ENCODE measurements at regions not wholly inside any gene's neighbourhood (a gene's known extent, or its start where the extent isn't known, plus 50 kb on each side); places are given as distances from the start of the nearest gene placed in this dataset.

DNA sequence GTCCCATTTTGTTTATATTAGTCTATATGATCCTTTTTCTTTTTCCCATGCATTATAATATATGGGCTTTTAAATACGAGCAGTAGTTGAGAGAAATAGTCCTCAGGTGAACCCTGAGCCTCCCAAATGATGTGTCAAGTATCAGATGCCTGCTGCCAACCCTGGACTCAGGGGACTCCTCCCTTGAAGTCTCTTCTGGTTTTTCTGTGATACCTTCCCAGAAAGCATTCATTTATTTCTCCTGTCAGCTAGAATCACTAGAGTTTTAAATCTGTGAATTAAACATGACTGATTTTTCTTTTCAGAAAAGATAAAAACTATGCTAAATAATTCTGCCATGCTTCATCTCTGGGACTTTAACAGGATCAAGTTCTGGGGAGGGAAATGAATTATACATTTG, 184.6 kb downstream of the LIG4 start:
- DNase-seq (no peak), ATAC-seq (ENCODE audit: poor library complexity) (no peak)
- no peak overlapping the region for H3K27ac ChIP-seq (ENCODE audit: low read depth in 1 of 2, low read length in 2 of 2)
- no peak overlapping the region for H3K4me3 ChIP-seq (ENCODE audit: low read length)
- no peaks in the 10 kb centered on the region for H3K4me1 ChIP-seq (ENCODE audit: insufficient read depth, low read length)
- Mint-ChIP-seq H3K27me3 (no peaks in the 10 kb centered on the region), H3K9me3 (peaks cover 4% of the 10 kb centered on the region), H3K36me3 (ENCODE audit: low read depth) (no peaks in the 10 kb centered on the region), H3K4me3 (no peak overlapping the region), H3K4me1 (ENCODE audit: low read depth) (no peaks in the 10 kb centered on the region), H3K27ac (no peak overlapping the region)
- TF ChIP-seq, protein P1, sequence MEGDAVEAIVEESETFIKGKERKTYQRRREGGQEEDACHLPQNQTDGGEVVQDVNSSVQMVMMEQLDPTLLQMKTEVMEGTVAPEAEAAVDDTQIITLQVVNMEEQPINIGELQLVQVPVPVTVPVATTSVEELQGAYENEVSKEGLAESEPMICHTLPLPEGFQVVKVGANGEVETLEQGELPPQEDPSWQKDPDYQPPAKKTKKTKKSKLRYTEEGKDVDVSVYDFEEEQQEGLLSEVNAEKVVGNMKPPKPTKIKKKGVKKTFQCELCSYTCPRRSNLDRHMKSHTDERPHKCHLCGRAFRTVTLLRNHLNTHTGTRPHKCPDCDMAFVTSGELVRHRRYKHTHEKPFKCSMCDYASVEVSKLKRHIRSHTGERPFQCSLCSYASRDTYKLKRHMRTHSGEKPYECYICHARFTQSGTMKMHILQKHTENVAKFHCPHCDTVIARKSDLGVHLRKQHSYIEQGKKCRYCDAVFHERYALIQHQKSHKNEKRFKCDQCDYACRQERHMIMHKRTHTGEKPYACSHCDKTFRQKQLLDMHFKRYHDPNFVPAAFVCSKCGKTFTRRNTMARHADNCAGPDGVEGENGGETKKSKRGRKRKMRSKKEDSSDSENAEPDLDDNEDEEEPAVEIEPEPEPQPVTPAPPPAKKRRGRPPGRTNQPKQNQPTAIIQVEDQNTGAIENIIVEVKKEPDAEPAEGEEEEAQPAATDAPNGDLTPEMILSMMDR (IDR thresholded peaks at IDR 0.05) = no peak
- POLR2A ChIA-PET = no interaction called here
- no peaks in the 10 kb centered on the region for H3K27me3 ChIP-seq (ENCODE audit: control insufficient read depth in 1 of 2, insufficient read depth in 2 of 2, low read length in 2 of 2)
- H3K36me3 ChIP-seq (ENCODE audit: insufficient read depth, low read length) = no peaks in the 10 kb centered on the region
- no peaks in the 10 kb centered on the region for H3K9me3 ChIP-seq (ENCODE audit: control insufficient read depth in 1 of 2, insufficient read depth in 1 of 2, low read length in 2 of 2)
- intact Hi-C loops (cut with DNase I, micrococcal nuclease) = no loop called here
- CTCF ChIA-PET = no interaction called here

DNA sequence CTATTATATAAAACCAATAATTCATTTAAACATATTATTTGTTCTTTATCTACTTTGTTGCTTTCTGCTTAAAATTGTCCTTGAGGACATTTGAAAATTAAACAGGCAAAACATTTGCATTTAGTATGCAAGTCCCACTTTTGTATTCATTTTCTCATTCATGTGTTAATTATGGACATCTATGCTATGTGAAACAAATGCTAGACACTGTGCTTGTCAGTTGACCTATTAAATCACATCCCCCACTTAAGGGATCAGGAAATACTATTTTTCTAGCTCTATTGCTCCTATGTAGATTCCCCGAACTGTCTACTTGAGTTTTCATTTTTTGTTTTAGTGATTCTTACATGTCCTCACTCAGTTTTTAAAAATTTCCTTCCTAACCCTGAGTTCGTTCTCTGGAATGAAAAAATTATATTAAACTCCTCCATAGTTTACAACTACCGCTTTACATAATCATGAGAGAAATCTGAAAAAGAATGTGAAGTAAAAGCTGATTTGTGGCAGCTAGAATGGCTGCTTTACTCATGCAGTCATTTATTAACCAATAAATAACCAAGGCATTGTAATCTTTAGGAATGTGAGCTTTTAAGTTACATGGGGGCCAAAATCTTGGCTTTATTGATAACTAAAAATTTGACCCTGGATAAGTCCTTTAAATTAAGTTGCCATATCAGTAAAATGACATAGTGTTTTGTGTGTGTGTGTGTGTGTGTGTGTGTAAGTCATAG, 188.5 kb downstream of the LIG4 start:
- CTCF ChIA-PET = no interaction called here
- Mint-ChIP-seq H3K36me3 (ENCODE audit: low read depth) (no peaks in the 10 kb centered on the region), H3K27ac (no peak overlapping the region), H3K4me3 (no peak overlapping the region), H3K9me3 (peaks cover 2% of the 10 kb centered on the region), H3K27me3 (no peaks in the 10 kb centered on the region), H3K4me1 (ENCODE audit: low read depth) (no peaks in the 10 kb centered on the region)
- TF ChIP-seq, protein P1 (IDR thresholded peaks at IDR 0.05) = no peak
- H3K36me3 ChIP-seq (ENCODE audit: insufficient read depth, low read length) = no peaks in the 10 kb centered on the region
- POLR2A ChIA-PET = no interaction called here
- H3K9me3 ChIP-seq (ENCODE audit: control insufficient read depth in 1 of 2, insufficient read depth in 1 of 2, low read length in 2 of 2) = no peaks in the 10 kb centered on the region
- H3K4me1 ChIP-seq (ENCODE audit: insufficient read depth, low read length) = no peaks in the 10 kb centered on the region
- intact Hi-C loops (cut with DNase I, micrococcal nuclease) = no loop called here
- DNase-seq = no peak
- no peaks in the 10 kb centered on the region for H3K27me3 ChIP-seq (ENCODE audit: control insufficient read depth in 1 of 2, insufficient read depth in 2 of 2, low read length in 2 of 2)
- H3K27ac ChIP-seq (ENCODE audit: low read depth in 1 of 2, low read length in 2 of 2) = no peak overlapping the region
- no peak for ATAC-seq (ENCODE audit: poor library complexity)
- no peak overlapping the region for H3K4me3 ChIP-seq (ENCODE audit: low read length)

DNA sequence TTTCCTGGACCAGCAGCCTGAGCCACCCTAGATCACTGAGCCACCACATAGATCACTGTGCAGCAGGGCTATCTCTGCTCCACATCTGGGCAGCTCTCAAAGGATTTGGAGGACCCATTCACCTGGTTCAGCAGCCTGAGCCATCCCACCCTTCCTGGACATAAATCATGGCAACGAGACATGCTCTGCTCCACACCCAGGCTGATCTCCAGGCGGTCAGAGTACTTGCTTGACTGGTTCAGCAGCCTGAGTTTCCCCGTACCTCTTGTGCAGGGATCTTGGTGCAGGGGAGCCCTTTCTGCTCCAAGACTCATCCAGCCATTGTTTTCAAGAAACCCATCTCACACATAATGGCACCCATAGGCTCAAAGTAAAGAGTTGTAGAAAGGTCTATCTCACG, 195.3 kb downstream of the LIG4 start:
- POLR2A ChIA-PET = no interaction called here
- H3K4me1 Mint-ChIP-seq (ENCODE audit: low read depth) = no peaks in the 10 kb centered on the region
- H3K4me3 Mint-ChIP-seq = no peak overlapping the region
- H3K27me3 ChIP-seq (ENCODE audit: control insufficient read depth in 1 of 2, insufficient read depth in 2 of 2, low read length in 2 of 2) = no peaks in the 10 kb centered on the region
- no peaks in the 10 kb centered on the region for H3K36me3 Mint-ChIP-seq (ENCODE audit: low read depth)
- CTCF ChIA-PET = no interaction called here
- H3K9me3 Mint-ChIP-seq = peaks cover 18% of the 10 kb centered on the region
- no peaks in the 10 kb centered on the region for H3K9me3 ChIP-seq (ENCODE audit: control insufficient read depth in 1 of 2, insufficient read depth in 1 of 2, low read length in 2 of 2)
- ATAC-seq (ENCODE audit: poor library complexity) (no peak), DNase-seq (no peak)
- TF ChIP-seq, protein P1 (IDR thresholded peaks at IDR 0.05) = no peak
- H3K27ac ChIP-seq (ENCODE audit: low read depth in 1 of 2, low read length in 2 of 2) = no peak overlapping the region
- H3K4me3 ChIP-seq (ENCODE audit: low read length) = no peak overlapping the region
- H3K27me3 Mint-ChIP-seq = no peaks in the 10 kb centered on the region
- H3K36me3 ChIP-seq (ENCODE audit: insufficient read depth, low read length) = no peaks in the 10 kb centered on the region
- intact Hi-C loops (cut with DNase I, micrococcal nuclease) = no loop called here
- H3K27ac Mint-ChIP-seq = no peak overlapping the region
- H3K4me1 ChIP-seq (ENCODE audit: insufficient read depth, low read length) = no peaks in the 10 kb centered on the region

All from CD4-positive, alpha-beta T cell (primary cell).